ENCODE measurements at regions not wholly inside any gene's neighbourhood (a gene's known extent, or its start where the extent isn't known, plus 50 kb on each side); places are given as distances from the start of the nearest gene placed in this dataset.

DNA sequence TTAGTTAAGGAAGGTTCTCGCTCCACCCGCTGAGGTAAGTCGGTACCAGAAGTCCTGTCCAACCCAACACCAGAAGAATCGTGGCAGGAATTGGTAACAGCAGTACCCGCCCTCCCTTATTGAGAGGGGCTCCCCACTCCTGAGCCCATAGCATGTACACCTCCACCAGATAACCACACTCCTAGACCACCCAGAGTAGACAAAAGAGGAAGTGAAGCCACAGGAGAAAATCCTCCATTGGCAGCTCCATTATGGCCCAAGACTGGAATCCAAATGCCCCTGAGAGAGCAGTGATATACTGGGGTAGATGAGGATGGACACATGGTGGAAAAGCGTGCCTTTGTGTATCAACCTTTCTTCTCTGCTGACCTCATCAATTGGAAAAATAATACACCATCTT, 106.1 kb upstream of the EPB41L4A start:
- H3K27ac Mint-ChIP-seq, result no peak overlapping the region
- H3K36me3 Mint-ChIP-seq, result no peaks in the 10 kb centered on the region
- peaks cover 9% of the 10 kb centered on the region for H3K4me1 Mint-ChIP-seq
- CTCF ChIA-PET, result no interaction called here
- ATAC-seq (no peak), DNase-seq (ENCODE audit: low spot score) (no peak)
- POLR2A ChIA-PET, result no interaction called here
- H3K27me3 Mint-ChIP-seq (ENCODE audit: low read depth), result no peaks in the 10 kb centered on the region
- no peak for TF ChIP-seq RORB (CRISPR knock-in tag; IDR thresholded peaks at IDR 0.05)
- TF ChIP-seq FOXJ3 (CRISPR knock-in tag; IDR thresholded peaks at IDR 0.05; ENCODE audit: borderline replicate concordance), result no peak
- TF ChIP-seq, protein P1, sequence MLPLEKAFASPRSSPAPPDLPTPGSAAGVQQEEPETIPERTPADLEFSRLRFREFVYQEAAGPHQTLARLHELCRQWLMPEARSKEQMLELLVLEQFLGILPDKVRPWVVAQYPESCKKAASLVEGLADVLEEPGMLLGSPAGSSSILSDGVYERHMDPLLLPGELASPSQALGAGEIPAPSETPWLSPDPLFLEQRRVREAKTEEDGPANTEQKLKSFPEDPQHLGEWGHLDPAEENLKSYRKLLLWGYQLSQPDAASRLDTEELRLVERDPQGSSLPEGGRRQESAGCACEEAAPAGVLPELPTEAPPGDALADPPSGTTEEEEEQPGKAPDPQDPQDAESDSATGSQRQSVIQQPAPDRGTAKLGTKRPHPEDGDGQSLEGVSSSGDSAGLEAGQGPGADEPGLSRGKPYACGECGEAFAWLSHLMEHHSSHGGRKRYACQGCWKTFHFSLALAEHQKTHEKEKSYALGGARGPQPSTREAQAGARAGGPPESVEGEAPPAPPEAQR (CRISPR knock-in tag; IDR thresholded peaks at IDR 0.05), result no peak
- TF ChIP-seq, protein P2, sequence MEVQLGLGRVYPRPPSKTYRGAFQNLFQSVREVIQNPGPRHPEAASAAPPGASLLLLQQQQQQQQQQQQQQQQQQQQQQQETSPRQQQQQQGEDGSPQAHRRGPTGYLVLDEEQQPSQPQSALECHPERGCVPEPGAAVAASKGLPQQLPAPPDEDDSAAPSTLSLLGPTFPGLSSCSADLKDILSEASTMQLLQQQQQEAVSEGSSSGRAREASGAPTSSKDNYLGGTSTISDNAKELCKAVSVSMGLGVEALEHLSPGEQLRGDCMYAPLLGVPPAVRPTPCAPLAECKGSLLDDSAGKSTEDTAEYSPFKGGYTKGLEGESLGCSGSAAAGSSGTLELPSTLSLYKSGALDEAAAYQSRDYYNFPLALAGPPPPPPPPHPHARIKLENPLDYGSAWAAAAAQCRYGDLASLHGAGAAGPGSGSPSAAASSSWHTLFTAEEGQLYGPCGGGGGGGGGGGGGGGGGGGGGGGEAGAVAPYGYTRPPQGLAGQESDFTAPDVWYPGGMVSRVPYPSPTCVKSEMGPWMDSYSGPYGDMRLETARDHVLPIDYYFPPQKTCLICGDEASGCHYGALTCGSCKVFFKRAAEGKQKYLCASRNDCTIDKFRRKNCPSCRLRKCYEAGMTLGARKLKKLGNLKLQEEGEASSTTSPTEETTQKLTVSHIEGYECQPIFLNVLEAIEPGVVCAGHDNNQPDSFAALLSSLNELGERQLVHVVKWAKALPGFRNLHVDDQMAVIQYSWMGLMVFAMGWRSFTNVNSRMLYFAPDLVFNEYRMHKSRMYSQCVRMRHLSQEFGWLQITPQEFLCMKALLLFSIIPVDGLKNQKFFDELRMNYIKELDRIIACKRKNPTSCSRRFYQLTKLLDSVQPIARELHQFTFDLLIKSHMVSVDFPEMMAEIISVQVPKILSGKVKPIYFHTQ (CRISPR knock-in tag; IDR thresholded peaks at IDR 0.05), result no peak
- TF ChIP-seq, protein P3, sequence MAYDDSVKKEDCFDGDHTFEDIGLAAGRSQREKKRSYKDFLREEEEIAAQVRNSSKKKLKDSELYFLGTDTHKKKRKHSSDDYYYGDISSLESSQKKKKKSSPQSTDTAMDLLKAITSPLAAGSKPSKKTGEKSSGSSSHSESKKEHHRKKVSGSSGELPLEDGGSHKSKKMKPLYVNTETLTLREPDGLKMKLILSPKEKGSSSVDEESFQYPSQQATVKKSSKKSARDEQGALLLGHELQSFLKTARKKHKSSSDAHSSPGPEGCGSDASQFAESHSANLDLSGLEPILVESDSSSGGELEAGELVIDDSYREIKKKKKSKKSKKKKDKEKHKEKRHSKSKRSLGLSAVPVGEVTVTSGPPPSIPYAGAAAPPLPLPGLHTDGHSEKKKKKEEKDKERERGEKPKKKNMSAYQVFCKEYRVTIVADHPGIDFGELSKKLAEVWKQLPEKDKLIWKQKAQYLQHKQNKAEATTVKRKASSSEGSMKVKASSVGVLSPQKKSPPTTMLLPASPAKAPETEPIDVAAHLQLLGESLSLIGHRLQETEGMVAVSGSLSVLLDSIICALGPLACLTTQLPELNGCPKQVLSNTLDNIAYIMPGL (CRISPR knock-in tag; IDR thresholded peaks at IDR 0.05), result no peak
- TF ChIP-seq, protein P4, sequence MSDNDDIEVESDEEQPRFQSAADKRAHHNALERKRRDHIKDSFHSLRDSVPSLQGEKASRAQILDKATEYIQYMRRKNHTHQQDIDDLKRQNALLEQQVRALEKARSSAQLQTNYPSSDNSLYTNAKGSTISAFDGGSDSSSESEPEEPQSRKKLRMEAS (CRISPR knock-in tag; IDR thresholded peaks at IDR 0.05), result no peak
- TF ChIP-seq TCF7 (CRISPR knock-in tag; IDR thresholded peaks at IDR 0.05; ENCODE audit: low read depth), result no peak
- TF ChIP-seq KAT7 (CRISPR knock-in tag; IDR thresholded peaks at IDR 0.05; ENCODE audit: borderline replicate concordance), result no peak
- TF ChIP-seq, protein P5, sequence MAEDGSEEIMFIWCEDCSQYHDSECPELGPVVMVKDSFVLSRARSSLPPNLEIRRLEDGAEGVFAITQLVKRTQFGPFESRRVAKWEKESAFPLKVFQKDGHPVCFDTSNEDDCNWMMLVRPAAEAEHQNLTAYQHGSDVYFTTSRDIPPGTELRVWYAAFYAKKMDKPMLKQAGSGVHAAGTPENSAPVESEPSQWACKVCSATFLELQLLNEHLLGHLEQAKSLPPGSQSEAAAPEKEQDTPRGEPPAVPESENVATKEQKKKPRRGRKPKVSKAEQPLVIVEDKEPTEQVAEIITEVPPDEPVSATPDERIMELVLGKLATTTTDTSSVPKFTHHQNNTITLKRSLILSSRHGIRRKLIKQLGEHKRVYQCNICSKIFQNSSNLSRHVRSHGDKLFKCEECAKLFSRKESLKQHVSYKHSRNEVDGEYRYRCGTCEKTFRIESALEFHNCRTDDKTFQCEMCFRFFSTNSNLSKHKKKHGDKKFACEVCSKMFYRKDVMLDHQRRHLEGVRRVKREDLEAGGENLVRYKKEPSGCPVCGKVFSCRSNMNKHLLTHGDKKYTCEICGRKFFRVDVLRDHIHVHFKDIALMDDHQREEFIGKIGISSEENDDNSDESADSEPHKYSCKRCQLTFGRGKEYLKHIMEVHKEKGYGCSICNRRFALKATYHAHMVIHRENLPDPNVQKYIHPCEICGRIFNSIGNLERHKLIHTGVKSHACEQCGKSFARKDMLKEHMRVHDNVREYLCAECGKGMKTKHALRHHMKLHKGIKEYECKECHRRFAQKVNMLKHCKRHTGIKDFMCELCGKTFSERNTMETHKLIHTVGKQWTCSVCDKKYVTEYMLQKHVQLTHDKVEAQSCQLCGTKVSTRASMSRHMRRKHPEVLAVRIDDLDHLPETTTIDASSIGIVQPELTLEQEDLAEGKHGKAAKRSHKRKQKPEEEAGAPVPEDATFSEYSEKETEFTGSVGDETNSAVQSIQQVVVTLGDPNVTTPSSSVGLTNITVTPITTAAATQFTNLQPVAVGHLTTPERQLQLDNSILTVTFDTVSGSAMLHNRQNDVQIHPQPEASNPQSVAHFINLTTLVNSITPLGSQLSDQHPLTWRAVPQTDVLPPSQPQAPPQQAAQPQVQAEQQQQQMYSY (CRISPR knock-in tag; IDR thresholded peaks at IDR 0.05), result no peak
- TF ChIP-seq, protein P6, sequence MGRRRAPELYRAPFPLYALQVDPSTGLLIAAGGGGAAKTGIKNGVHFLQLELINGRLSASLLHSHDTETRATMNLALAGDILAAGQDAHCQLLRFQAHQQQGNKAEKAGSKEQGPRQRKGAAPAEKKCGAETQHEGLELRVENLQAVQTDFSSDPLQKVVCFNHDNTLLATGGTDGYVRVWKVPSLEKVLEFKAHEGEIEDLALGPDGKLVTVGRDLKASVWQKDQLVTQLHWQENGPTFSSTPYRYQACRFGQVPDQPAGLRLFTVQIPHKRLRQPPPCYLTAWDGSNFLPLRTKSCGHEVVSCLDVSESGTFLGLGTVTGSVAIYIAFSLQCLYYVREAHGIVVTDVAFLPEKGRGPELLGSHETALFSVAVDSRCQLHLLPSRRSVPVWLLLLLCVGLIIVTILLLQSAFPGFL (CRISPR knock-in tag; IDR thresholded peaks at IDR 0.05; ENCODE audit: borderline replicate concordance), result no peak
- no peak for TF ChIP-seq PRRX2 (CRISPR knock-in tag; IDR thresholded peaks at IDR 0.05)
- no peak for TF ChIP-seq NFYB (CRISPR knock-in tag; conservative IDR thresholded peaks at IDR 0.05; ENCODE audit: low read depth)
- peaks cover 12% of the 10 kb centered on the region for H3K9me3 Mint-ChIP-seq
- H3K4me3 Mint-ChIP-seq, result no peak overlapping the region

DNA sequence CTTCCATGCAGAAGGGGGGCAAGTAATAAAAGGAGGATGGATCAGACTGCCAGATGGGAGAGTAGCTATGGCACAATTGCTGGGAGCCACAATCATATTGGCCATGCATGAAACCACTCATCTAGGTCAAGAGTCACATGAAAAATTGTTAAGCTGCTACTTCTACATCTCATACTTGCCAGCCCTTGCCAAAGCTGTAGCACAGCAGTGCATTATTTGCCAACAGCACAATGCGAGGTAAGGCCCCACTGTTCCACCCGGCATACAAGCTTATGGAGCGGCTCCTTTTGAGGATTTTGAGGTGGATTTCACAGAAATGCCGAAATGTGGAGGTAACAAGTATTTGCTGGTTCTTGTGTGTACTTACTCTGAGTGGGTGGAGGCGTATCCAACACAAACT, 109.9 kb upstream of the EPB41L4A start:
- DNase-seq (ENCODE audit: low spot score), result no peak
- ChIA-PET POLR2A (no interaction called here), CTCF (interaction anchor here (0.6 to 3.9 kb wide), 13 partner anchors 9 to 355 kb away, joined by 3 to 25 read pairs (median 4); no protein-coding TSS in a partner anchor)
- no peak for ATAC-seq
- H3K27me3 Mint-ChIP-seq (ENCODE audit: low read depth), result 0 out of 2 replicates have a peak, but pooled peaks cover 6% of the 10 kb centered on the region
- H3K27ac Mint-ChIP-seq, result no peak overlapping the region
- no peaks in the 10 kb centered on the region for H3K36me3 Mint-ChIP-seq
- peaks cover 12% of the 10 kb centered on the region for H3K9me3 Mint-ChIP-seq
- no peak overlapping the region for H3K4me3 Mint-ChIP-seq
- H3K4me1 Mint-ChIP-seq, result peaks cover 26% of the 10 kb centered on the region
- TF ChIP-seq, protein P4 (CRISPR knock-in tag; IDR thresholded peaks at IDR 0.05), result no peak
- TF ChIP-seq, protein P7, sequence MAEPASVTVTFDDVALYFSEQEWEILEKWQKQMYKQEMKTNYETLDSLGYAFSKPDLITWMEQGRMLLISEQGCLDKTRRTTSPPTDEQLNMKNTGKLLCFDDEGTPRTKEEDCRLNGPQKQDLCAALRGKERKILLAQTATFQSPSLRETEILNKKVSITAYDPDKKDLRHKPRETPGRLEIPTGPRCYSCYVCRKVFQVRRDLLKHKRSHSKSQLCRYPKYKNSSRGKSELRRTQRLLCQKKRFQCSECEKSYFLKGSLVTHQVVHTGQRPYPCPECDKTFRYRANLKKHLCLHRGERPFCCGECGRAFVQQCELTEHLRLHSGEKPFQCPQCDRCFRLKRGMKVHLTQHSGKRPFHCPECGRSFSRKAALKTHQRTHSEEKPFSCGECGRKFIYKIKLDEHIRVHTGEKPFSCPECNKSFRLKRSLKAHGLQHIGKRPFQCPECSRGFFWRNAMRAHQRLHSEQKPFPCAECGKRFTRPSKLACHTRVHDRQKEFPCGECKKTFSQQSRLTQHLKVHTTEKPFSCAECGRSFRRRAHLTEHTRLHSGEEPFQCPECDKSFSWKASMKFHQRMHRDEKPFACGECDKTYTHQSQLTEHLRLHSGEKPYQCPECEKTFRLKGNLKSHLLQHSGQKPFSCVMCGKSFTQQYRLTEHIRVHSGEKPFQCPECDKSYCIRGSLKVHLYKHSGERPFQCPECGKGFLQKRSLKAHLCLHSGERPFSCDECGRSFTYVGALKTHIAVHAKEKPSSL (CRISPR knock-in tag; conservative IDR thresholded peaks at IDR 0.05), result no peak
- TF ChIP-seq, protein P8, sequence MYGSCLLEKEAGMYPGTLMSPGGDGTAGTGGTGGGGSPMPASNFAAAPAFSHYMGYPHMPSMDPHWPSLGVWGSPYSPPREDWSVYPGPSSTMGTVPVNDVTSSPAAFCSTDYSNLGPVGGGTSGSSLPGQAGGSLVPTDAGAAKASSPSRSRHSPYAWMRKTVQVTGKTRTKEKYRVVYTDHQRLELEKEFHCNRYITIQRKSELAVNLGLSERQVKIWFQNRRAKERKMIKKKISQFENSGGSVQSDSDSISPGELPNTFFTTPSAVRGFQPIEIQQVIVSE (CRISPR knock-in tag; IDR thresholded peaks at IDR 0.05; ENCODE audit: borderline replicate concordance), result no peak
- TF ChIP-seq ZBTB21 (CRISPR knock-in tag; IDR thresholded peaks at IDR 0.05; ENCODE audit: borderline replicate concordance), result no peak
- no peak for TF ChIP-seq FOXJ3 (CRISPR knock-in tag; IDR thresholded peaks at IDR 0.05; ENCODE audit: borderline replicate concordance)
- TF ChIP-seq ZNF423 (CRISPR knock-in tag; IDR thresholded peaks at IDR 0.05), result no peak
- no peak for TF ChIP-seq ZNF317 (CRISPR knock-in tag; IDR thresholded peaks at IDR 0.05; ENCODE audit: borderline replicate concordance, low read depth)
- no peak for TF ChIP-seq NR3C1 (CRISPR knock-in tag; conservative IDR thresholded peaks at IDR 0.05; ENCODE audit: low read depth)
- TF ChIP-seq EMX1 (CRISPR knock-in tag; IDR thresholded peaks at IDR 0.05), result no peak
- TF ChIP-seq ZNF416 (CRISPR knock-in tag; IDR thresholded peaks at IDR 0.05), result no peak

Data from WTC11 (cell line).